ENCODE measurements at regions not wholly inside any gene's neighbourhood (a gene's known extent, or its start where the extent isn't known, plus 50 kb on each side); places are given as distances from the start of the nearest gene placed in this dataset.

DNA sequence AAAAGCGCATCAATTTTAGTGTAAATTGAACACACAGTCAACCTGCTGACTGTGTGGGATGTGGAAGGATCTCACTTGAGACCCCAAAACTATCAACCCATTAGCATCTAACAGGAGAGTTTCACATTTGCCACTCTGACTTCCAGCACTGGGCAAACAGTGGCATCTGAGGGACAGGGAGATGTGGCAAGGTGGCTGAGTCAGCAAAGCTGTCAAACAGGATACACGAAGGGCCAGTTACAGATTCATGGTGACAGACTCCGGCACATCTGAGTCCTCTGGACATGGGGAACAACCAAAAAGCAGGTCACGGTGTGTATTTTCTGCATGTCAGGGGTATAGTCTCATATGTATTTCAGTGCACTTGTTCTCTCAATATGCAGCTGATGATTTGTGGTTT lies 573.4 kb upstream of the PPP2R3A start:
- Mint-ChIP-seq H3K4me3 (no peak overlapping the region), H3K9me3 (peaks cover 13% of the 10 kb centered on the region), H3K27ac (ENCODE audit: unreplicated experiment) (no peak overlapping the region), H3K4me1 (peaks cover 22% of the 10 kb centered on the region), H3K27me3 (ENCODE audit: low read depth) (no peaks in the 10 kb centered on the region), H3K36me3 (ENCODE audit: low read depth) (peaks cover 18% of the 10 kb centered on the region)
- TF ChIP-seq, protein P1, sequence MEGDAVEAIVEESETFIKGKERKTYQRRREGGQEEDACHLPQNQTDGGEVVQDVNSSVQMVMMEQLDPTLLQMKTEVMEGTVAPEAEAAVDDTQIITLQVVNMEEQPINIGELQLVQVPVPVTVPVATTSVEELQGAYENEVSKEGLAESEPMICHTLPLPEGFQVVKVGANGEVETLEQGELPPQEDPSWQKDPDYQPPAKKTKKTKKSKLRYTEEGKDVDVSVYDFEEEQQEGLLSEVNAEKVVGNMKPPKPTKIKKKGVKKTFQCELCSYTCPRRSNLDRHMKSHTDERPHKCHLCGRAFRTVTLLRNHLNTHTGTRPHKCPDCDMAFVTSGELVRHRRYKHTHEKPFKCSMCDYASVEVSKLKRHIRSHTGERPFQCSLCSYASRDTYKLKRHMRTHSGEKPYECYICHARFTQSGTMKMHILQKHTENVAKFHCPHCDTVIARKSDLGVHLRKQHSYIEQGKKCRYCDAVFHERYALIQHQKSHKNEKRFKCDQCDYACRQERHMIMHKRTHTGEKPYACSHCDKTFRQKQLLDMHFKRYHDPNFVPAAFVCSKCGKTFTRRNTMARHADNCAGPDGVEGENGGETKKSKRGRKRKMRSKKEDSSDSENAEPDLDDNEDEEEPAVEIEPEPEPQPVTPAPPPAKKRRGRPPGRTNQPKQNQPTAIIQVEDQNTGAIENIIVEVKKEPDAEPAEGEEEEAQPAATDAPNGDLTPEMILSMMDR (conservative IDR thresholded peaks at IDR 0.05): no peak
- DNase-seq (ENCODE audit: low read depth, low spot score): no peak

DNA sequence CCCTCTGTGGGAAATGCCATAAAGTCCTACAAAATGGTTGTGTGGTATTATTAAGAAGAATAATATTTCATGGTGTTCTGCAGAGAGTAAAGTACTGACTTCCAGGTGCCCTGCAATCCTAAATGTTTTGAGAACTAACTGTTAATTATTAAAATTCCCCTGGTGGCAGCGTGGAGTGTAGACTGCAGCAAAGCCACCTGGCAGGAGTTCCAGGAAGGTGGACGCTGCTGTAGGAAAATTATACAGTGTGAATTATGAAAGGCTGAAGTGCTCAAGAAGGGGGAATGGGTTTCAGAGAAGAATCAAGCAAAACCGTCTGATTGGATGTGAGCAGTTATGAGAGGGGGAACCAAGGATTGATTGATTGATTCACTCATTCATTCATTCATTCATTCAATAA lies 572.4 kb upstream of the PPP2R3A start:
- Mint-ChIP-seq H3K27me3 (ENCODE audit: low read depth) (no peaks in the 10 kb centered on the region), H3K4me3 (no peak overlapping the region), H3K4me1 (peaks cover 22% of the 10 kb centered on the region), H3K36me3 (ENCODE audit: low read depth) (peaks cover 18% of the 10 kb centered on the region), H3K9me3 (peaks cover 13% of the 10 kb centered on the region), H3K27ac (ENCODE audit: unreplicated experiment) (no peak overlapping the region)
- no peak for DNase-seq (ENCODE audit: low read depth, low spot score)
- TF ChIP-seq, protein P1 (conservative IDR thresholded peaks at IDR 0.05): no peak

DNA sequence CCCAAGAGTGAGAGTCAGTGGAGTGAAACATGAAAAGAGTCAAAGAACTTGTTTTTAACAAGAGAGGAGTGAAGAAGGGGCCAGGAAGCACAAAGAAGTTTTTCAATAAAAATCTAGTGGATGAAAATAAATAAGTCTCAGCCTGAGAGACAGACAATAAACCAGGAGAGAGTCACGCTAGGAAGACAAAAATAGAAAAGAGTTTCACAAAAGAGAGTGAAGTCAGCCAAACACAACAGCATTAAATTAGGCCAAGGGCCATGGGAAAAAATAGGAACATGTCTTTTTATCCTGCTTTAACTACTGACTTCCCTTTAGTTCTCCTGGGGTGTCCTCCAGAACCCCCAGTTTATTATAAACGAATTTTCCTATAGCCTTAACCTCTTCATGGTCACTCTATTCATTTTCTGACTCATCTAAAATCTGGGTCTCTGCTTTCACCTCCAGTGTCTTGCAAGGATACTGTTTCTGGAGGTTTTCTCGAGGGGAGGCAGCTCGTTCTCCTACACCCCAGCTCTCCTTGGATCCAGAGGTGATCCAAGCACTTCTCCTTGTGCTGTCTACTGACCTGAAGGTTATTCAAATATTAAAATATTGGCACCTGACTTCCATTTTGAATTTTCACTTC lies 571.5 kb upstream of the PPP2R3A start:
- Mint-ChIP-seq H3K27me3 (ENCODE audit: low read depth) (no peaks in the 10 kb centered on the region), H3K4me1 (peaks cover 22% of the 10 kb centered on the region), H3K27ac (ENCODE audit: unreplicated experiment) (peak overlapping the region; percentile 36), H3K9me3 (peaks cover 14% of the 10 kb centered on the region), H3K36me3 (ENCODE audit: low read depth) (peaks cover 20% of the 10 kb centered on the region), H3K4me3 (no peak overlapping the region)
- TF ChIP-seq, protein P1 (conservative IDR thresholded peaks at IDR 0.05): no peak
- DNase-seq (ENCODE audit: low read depth, low spot score): no peak

DNA sequence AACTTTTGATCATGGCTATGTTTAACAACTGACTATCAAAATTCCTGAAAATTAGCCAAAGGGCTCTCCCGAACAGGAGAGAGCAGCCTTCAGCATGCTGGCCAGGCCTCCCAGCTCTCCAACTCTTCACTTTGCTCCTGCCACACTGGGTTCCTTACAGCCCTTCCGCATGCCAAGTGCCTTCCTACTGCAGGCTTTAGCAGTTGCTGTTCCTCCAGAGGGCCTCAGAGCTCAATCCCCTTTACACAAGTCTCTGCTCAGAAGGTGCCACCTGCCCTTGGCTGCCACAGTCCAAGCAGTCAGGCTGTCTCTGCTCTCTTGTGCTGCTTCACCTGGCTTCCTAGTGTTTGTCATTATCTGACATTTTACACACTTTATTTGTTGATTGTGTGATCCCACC lies 553.1 kb upstream of the PPP2R3A start:
- H3K9me3 Mint-ChIP-seq: no peaks in the 10 kb centered on the region
- H3K36me3 Mint-ChIP-seq (ENCODE audit: low read depth): peaks cover 3% of the 10 kb centered on the region
- no peak overlapping the region for H3K4me3 Mint-ChIP-seq
- H3K27ac Mint-ChIP-seq (ENCODE audit: unreplicated experiment): no peak overlapping the region
- TF ChIP-seq, protein P1 (conservative IDR thresholded peaks at IDR 0.05): no peak
- no peaks in the 10 kb centered on the region for H3K4me1 Mint-ChIP-seq
- no peaks in the 10 kb centered on the region for H3K27me3 Mint-ChIP-seq (ENCODE audit: low read depth)
- DNase-seq (ENCODE audit: low read depth, low spot score): no peak

DNA sequence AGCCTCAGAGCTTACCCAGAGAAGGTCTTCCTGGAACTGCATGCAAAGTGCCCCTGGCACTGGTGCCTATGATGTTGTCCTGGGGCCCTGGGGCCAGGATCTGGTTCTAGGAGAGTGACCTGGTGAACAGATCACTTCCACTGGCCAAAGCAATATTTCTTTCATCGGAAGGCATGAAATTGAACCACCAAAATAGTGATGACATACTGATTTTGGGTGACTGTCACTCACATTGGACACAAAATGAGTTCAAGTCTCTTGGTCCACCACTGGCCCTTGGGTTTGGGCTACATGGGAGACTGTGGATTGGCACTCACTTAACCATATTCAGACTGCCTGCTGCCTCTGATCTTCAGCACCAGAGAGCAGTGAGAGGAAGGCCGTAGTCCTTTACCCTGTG lies 549.3 kb upstream of the PPP2R3A start:
- Mint-ChIP-seq H3K9me3 (no peaks in the 10 kb centered on the region), H3K36me3 (ENCODE audit: low read depth) (peaks cover 3% of the 10 kb centered on the region), H3K4me3 (no peak overlapping the region), H3K27me3 (ENCODE audit: low read depth) (no peaks in the 10 kb centered on the region), H3K27ac (ENCODE audit: unreplicated experiment) (no peak overlapping the region), H3K4me1 (no peaks in the 10 kb centered on the region)
- TF ChIP-seq, protein P1 (conservative IDR thresholded peaks at IDR 0.05): no peak
- no peak for DNase-seq (ENCODE audit: low read depth, low spot score)
